GM12891 (cell line): ENCODE measurements at regions not wholly inside any gene's neighbourhood (a gene's known extent, or its start where the extent isn't known, plus 50 kb on each side); places are given as distances from the start of the nearest gene placed in this dataset.

ENCODE experiments used
- DNase-seq: peaks from one replicate; pipeline ENCODE4 v3.0.0; 2011; ENCODE audit warnings: low spot score; ENCODE audit not compliant: insufficient read length
- FAIRE-seq: peaks from 2 replicates; lab custom pipeline; 2011; peaks lifted over from hg19 to GRCh38; lab: Jason Lieb, UNC
- PAX5 ChIP-seq: IDR thresholded peaks from 2 replicates; pipeline ENCODE4 v1.6.1; 2011; ENCODE audit warnings: low read length, moderate library complexity, mild to moderate bottlenecking; ENCODE audit not compliant: insufficient read depth, severe bottlenecking
- POLR2A ChIP-seq: IDR thresholded peaks from 2 replicates; pipeline ENCODE4 v1.6.1; 2011; ENCODE audit warnings: low read depth, low read length, control low read depth
- POLR2AphosphoS5 ChIP-seq: IDR thresholded peaks from 2 replicates; pipeline ENCODE4 v1.6.1; 2011; ENCODE audit warnings: low read depth, low read length, control low read depth
- POU2F2 ChIP-seq: IDR thresholded peaks from 2 replicates; pipeline ENCODE4 v1.6.1; 2011; ENCODE audit warnings: low read depth, mild to moderate bottlenecking, control low read depth, low read length, moderate library complexity
- SPI1 ChIP-seq: IDR thresholded peaks from 2 replicates; pipeline ENCODE4 v1.6.1; 2011; ENCODE audit warnings: low read depth, low read length, control low read depth
- TAF1 ChIP-seq: IDR thresholded peaks from 2 replicates; pipeline ENCODE4 v1.6.1; 2011; ENCODE audit warnings: low read depth, low read length, control low read depth

GRCh38 chr20:43846516-43846905, 68.1 kb upstream of the TOX2 start:
- FAIRE-seq (no peak), DNase-seq (no peak)

GRCh38 chr20:43844778-43845614, 69.7 kb upstream of the TOX2 start:
- DNase-seq (no peak), FAIRE-seq (no peak)
- no peak for TF ChIP-seq POLR2A

More at GRCh38 chr20:43846516-43846905, 68.1 kb upstream of the TOX2 start:
- TF ChIP-seq SPI1 (no peak), POLR2A (no peak), PAX5 (no peak), POU2F2 (no peak)

GRCh38 chr20:43843965-43844660, 70.5 kb upstream of the TOX2 start:
- DNase-seq (no peak), FAIRE-seq (no peak)
- TF ChIP-seq TAF1 (no peak), POU2F2 (no peak), PAX5 (no peak)

GRCh38 chr20:43843096-43843964, 71.3 kb upstream of the TOX2 start:
- FAIRE-seq (no peak), DNase-seq (no peak)
- no peak for TF ChIP-seq POU2F2
- TF ChIP-seq PAX5, result no peak
- no peak for TF ChIP-seq POLR2A

- no peak for TF ChIP-seq POLR2A
- TF ChIP-seq PAX5, result no peak
- TF ChIP-seq SPI1, result no peak
- TF ChIP-seq POLR2AphosphoS5, result no peak
- no peak for TF ChIP-seq POU2F2
- TF ChIP-seq TAF1, result no peak
- DNase-seq (no peak), FAIRE-seq (no peak)
Measured at GRCh38 chr20:43842126-43843020, 72.3 kb upstream of the TOX2 start.

- TF ChIP-seq POU2F2, result no peak
- no peak for TF ChIP-seq POLR2A
- no peak for TF ChIP-seq POLR2AphosphoS5
- TF ChIP-seq PAX5, result no peak
- TF ChIP-seq TAF1, result no peak
- no peak for TF ChIP-seq SPI1
- FAIRE-seq (peak; percentile 75), DNase-seq (peak; percentile 43)
Measured at GRCh38 chr20:43840382-43841070, 74.1 kb upstream of the TOX2 start.

- no peak for DNase-seq
- TF ChIP-seq POU2F2 (no peak), POLR2A (no peak), TAF1 (no peak), POLR2AphosphoS5 (no peak), SPI1 (no peak), PAX5 (no peak)
- peak; percentile 81 for FAIRE-seq
Measured at GRCh38 chr20:43839793-43840199, 74.9 kb upstream of the TOX2 start.

- DNase-seq, result no peak
- FAIRE-seq, result peak; percentile 35
- TF ChIP-seq POU2F2, result no peak
- no peak for TF ChIP-seq SPI1
- TF ChIP-seq PAX5, result no peak
- no peak for TF ChIP-seq TAF1
- TF ChIP-seq POLR2AphosphoS5, result no peak
- TF ChIP-seq POLR2A, result no peak
Measured at GRCh38 chr20:43838703-43839060, 76.0 kb upstream of the TOX2 start.
